Osteocyte (in vitro differentiated cells): ENCODE measurements at regions not wholly inside any gene's neighbourhood (a gene's known extent, or its start where the extent isn't known, plus 50 kb on each side); places are given as distances from the start of the nearest gene placed in this dataset.

Source experiments
- DNase-seq: peaks from one replicate; pipeline ENCODE4 v3.0.0; 2021; ENCODE audit warnings: mixed read lengths; ENCODE audit not compliant: unreplicated experiment; ENCODE audit errors: extremely low spot score
- H3K27ac Mint-ChIP-seq: one replicate; pipeline ENCODE4 v1.8.0; 2021; ENCODE audit warnings: mild to moderate bottlenecking, mixed read lengths; ENCODE audit not compliant: unreplicated experiment
- H3K27me3 Mint-ChIP-seq: one replicate; pipeline ENCODE4 v1.8.0; 2021; ENCODE audit warnings: mixed read lengths; ENCODE audit not compliant: unreplicated experiment
- H3K36me3 Mint-ChIP-seq: one replicate; pipeline ENCODE4 v1.8.0; 2021; ENCODE audit warnings: mixed read lengths; ENCODE audit not compliant: unreplicated experiment
- H3K4me1 Mint-ChIP-seq: one replicate; pipeline ENCODE4 v1.8.0; 2021; ENCODE audit warnings: mixed read lengths; ENCODE audit not compliant: unreplicated experiment
- H3K4me3 Mint-ChIP-seq: one replicate; pipeline ENCODE4 v1.8.0; 2021; ENCODE audit warnings: mild to moderate bottlenecking, moderate library complexity, mixed read lengths; ENCODE audit not compliant: unreplicated experiment
- H3K9me3 Mint-ChIP-seq: one replicate; pipeline ENCODE4 v1.8.0; 2021; ENCODE audit warnings: mixed read lengths; ENCODE audit not compliant: unreplicated experiment
- CTCF ChIP-seq: fragments of 200-600 bp; sonication (generic); IDR thresholded peaks from 2 replicates; pipeline ENCODE4 v1.5.0; 2021; ENCODE audit warnings: antibody characterized with exemption, mild to moderate bottlenecking, moderate library complexity

DNA sequence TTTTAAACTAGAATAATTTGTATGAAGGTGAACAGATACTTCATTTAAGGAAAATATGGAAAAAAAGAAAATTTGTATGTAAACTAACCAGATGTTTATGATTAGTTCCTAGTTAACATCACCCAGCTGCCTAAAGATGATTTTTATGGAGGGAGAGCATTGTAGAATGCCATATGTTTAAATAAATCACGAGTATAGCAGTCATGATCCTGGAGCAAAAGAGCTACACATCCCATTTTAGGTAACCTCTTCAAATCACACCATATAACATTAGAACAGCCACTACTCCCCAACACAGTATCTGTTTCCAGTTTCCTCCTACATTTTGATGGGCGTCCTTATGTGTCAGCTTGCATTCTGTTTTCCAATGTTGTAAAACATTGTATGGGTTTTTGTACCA is 571.9 kb upstream of the FAM241A start:
- no peaks in the 10 kb centered on the region for H3K4me1 Mint-ChIP-seq
- DNase-seq: no peak

GRCh38 chr4:111579767-111580166 is 565.5 kb upstream of the FAM241A start:
- no peak for TF ChIP-seq CTCF
- H3K4me1 Mint-ChIP-seq: no peaks in the 10 kb centered on the region
- H3K27me3 Mint-ChIP-seq: peaks cover 7% of the 10 kb centered on the region
- no peaks in the 10 kb centered on the region for H3K36me3 Mint-ChIP-seq
- peaks cover 3% of the 10 kb centered on the region for H3K9me3 Mint-ChIP-seq
- H3K4me3 Mint-ChIP-seq: no peak overlapping the region
- DNase-seq: no peak
- H3K27ac Mint-ChIP-seq: no peak overlapping the region

More for the DNA sequence above, 571.9 kb upstream of the FAM241A start:
- Mint-ChIP-seq H3K36me3 (no peaks in the 10 kb centered on the region), H3K27me3 (no peaks in the 10 kb centered on the region), H3K27ac (no peak overlapping the region), H3K9me3 (no peaks in the 10 kb centered on the region), H3K4me3 (no peak overlapping the region)
- TF ChIP-seq CTCF: no peak

- Mint-ChIP-seq H3K27ac (no peak overlapping the region), H3K4me3 (no peak overlapping the region), H3K4me1 (no peaks in the 10 kb centered on the region), H3K36me3 (no peaks in the 10 kb centered on the region), H3K27me3 (no peaks in the 10 kb centered on the region), H3K9me3 (no peaks in the 10 kb centered on the region)
- no peak for TF ChIP-seq CTCF
- no peak for DNase-seq
These were observed 549.8 kb upstream of the FAM241A start for GRCh38 chr4:111595456-111595855.

- no peaks in the 10 kb centered on the region for H3K4me1 Mint-ChIP-seq
- H3K27me3 Mint-ChIP-seq: no peaks in the 10 kb centered on the region
- DNase-seq: no peak
- no peaks in the 10 kb centered on the region for H3K9me3 Mint-ChIP-seq
- H3K36me3 Mint-ChIP-seq: no peaks in the 10 kb centered on the region
- TF ChIP-seq CTCF: no peak
- no peak overlapping the region for H3K27ac Mint-ChIP-seq
- H3K4me3 Mint-ChIP-seq: no peak overlapping the region
These were observed 548.8 kb upstream of the FAM241A start for GRCh38 chr4:111596491-111596890.

DNA sequence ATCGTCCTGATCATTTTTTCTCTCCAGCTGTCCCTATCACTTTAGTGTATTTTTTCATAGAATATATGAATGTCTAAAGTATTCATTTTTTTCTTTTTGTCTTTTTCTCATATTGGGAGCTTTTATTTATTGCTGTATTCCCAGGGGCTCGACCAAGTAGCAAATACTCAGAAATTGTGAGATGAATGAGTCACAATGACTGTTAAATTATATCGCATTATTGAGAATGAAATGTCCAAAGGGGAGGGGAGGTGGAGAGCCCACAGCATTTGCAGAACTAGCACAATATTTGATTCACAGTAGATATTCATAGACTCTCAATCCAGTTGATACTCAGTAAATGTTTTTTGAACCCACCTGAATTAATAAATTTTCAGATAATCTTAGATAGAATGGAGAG is 543.6 kb upstream of the FAM241A start:
- Mint-ChIP-seq H3K36me3 (no peaks in the 10 kb centered on the region), H3K27me3 (peaks cover 4% of the 10 kb centered on the region), H3K4me3 (no peak overlapping the region), H3K27ac (no peak overlapping the region), H3K9me3 (no peaks in the 10 kb centered on the region), H3K4me1 (no peaks in the 10 kb centered on the region)
- DNase-seq: no peak
- no peak for TF ChIP-seq CTCF
